Adrenal gland (tissue), 5 donors: ENCODE measurements at regions not wholly inside any gene's neighbourhood (a gene's known extent, or its start where the extent isn't known, plus 50 kb on each side); places are given as distances from the start of the nearest gene placed in this dataset.

Source experiments
- CTCF ChIP-seq, 6 experiments: fragments of 450-650 bp in 4 of 6; fragments of 200-600 bp in 2 of 6; sonication (generic) in 1 of 6; IDR thresholded peaks; 1 replicate in 5 of 6; 2 replicates in 1 of 6; pipeline versions ENCODE4 v1.5.1 to v1.8.0; 2016 to 2021; ENCODE audit warnings: antibody characterized with exemption in 6 of 6, mild to moderate bottlenecking in 2 of 6, moderate library complexity in 1 of 6
- POLR2A ChIP-seq, 2 donors: fragments of 450-650 bp; IDR thresholded peaks; one replicate each; pipeline ENCODE4 v1.6.1; 2017; ENCODE audit warnings: antibody characterized with exemption in 2 of 2, mild to moderate bottlenecking in 2 of 2, moderate library complexity in 1 of 2
- donor health status: DM: no; HTN: no; CAD: no.

GRCh38 chr16:61149709-61150108 is 886.5 kb downstream of the CDH8 start:
- no peak for TF ChIP-seq CTCF (IDR thresholded peaks at IDR 0.05)
- TF ChIP-seq POLR2A (IDR thresholded peaks at IDR 0.05): no peak
